Renal cortex interstitium (tissue), 11 donors: ENCODE measurements at regions not wholly inside any gene's neighbourhood (a gene's known extent, or its start where the extent isn't known, plus 50 kb on each side); places are given as distances from the start of the nearest gene placed in this dataset.

Experiments
- DNase-seq, 11 donors: peaks; one replicate each; pipeline ENCODE4 v3.0.0-alpha.2; 2013; ENCODE audit warnings: low read depth in 9 of 11, low spot score in 4 of 11; ENCODE audit errors: extremely low read depth in 1 of 11

DNA sequence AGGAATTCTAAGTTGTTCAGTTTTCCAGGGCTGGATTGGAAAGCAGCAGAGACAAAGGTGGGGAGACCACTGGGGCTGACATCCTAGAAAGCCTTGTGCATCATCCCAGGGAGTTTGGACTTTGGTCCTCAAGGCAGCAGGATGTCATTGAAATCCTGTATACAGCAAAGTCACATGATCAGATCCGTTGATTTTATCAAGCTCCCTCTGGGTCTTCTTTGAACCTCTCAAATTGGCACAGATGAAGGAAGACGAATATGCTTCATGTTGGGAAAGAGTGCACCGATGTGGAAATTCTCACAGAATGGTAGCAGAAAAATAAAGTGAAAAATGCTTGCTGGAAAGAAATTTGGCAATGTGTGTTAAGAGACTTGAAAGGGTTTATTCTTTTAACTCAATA is 149.8 kb upstream of the TMTC4 start:
- no peak for DNase-seq

DNA sequence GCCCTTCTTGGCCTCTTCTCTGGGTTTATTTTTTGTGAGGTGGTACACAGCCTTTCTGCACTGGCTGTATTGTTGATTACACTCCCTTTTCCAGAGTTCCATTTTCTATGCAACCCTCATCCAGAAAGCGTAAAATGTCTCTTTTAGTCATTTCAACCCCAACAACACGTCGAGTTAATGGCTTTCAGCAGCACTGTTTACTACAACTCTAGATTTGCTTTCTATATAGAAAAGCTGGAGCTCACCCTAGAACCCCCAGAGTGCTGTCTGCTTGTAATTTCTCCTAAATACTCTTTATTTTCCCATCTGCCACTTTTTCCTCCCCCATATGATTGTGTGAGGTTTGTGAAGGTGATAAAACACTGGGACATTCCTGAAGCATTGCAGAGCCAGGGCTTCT is 148.9 kb upstream of the TMTC4 start:
- DNase-seq: no peak

DNA sequence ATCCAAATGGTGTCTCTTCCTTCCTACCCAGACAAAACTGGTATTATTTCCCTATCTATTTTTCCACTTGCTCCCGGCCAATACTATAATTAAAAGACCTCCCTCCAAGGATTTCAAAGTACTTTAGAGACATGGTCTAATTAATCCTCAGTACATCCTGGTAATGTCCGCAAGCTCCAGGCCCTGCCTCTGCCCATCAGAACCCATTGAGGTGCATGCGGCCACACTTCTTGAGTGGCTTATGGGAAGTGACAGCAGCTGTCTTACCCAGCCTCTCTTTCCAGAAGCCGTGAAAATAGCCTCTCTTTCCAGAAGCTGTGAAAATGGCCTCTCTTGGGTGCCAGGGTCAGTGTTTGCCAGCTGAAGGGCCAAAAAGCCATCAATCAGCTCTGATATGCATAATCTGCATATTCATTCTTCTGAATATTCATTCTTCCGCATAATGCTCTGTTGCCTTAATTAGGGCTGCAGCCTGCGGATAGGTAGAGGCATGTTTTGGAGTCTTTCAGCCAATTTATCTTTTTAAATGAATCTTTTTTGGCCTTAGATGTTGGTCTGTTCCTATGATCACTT is 148.4 kb upstream of the TMTC4 start:
- DNase-seq: no peak

DNA sequence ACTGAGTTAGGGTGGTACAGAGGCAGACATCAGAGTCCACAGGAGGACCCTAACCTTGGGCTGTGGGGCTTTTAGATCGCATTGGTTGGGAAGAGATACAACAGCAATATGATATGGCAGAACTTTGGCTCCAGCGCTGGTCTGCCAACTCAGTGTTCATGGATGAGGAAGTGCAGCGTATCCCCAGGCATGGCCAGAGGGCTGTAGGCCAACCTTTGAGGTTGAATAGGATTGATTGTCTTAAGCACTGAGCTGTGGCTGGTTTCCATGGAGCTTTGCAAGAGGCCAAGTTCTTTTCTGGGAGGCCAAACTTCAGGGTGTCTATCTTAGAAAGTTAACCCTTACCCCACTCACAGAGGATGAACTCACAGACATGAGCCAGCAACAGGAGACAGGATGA is 144.1 kb upstream of the TMTC4 start:
- peak in 3 of 11 donors; percentile 6 to 10 (median 6) for DNase-seq

DNA sequence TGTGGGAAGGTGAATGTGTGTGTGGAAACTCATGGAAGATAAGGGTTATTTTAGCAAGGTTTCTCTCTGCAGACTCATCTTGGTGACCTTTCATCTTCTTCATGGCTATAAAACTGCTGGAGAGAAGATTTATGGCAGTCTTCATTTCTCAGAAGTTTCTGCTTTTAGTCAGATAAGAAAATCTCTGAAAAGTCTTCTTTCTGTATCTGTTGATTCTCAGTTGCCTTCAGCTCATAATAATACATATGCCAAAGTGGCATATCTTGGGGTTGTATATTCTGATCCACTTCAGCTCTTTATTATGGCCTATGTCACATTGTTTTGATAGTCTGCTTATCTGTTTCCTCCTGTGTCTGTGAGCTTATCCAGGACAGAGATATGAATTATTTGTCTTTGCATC is 143.3 kb upstream of the TMTC4 start:
- no peak for DNase-seq

DNA sequence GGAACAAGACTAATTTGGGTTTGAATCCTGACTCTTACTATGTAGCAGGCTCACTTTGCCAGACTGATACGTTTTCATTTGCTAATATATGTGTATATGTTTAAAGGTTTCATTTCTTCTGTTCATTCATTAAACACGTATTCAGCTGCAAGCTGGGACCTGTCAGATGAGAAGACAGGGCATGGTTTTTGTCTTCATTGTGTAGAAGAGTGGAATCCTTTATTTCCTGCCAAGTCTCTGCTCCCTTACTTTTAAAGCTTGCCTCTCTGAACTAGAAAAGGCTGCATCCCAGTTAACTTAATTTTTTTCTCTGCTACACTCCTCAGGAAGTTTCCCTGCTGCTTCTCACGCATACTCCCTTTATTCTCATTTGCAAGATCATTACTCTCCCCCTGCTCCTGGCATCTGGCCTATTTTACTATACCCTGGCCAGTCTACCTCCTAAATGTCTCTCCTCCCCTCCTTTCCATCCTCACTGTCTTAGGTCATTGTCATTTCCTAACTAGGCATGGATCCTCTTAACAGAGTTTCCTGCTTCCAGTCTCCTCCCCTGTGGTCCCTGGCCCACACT is 141.0 kb upstream of the TMTC4 start:
- peak in 5 of 11 donors; percentile 4 to 30 (median 9) for DNase-seq

DNA sequence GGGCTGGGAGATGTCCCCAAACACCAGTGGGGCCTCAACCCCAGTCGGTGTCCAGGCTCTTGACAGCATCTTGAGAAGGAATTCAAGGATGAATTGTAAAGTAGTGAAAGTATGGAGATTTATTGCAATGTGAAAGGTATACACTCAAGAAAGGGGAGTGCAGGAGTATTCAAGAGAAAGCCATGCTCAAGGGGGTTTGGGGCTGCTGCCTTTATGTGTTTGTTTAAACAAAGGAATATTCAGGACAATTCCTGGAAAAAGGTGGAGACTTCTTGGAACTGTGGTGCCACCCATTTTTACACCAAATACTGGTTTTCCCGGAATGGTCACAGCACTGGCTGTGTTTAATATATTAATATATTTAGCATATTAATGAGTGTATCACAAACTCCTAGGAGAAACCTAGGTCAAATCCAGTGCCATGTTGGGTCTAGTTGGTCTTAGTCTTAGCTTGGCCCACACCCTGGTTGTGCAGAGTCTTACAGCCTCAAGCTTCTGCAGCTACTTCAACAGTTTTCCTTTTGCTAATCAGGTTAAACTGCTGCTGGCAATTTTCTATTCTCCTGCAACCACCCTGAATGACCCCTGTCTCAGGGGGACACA is 138.5 kb upstream of the TMTC4 start:
- DNase-seq: no peak

DNA sequence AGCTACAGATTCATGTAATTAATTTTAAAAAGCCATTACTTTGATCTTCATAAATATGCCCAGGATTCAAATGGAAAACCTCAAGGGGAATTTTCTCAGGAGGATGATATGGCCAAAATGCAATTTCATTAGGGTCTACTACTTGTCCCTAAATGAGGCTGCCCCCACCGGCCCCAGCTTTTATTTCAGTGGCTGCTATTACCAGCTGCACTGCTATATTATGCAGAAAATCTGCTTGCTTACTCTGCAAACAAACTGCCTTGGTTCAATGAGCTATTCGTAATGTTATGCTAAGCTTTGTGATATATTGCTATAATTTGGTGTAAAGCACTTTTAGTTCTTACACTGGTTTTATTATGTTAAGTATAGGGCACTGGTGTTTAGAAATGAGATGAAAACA is 137.3 kb upstream of the TMTC4 start:
- DNase-seq: no peak

DNA sequence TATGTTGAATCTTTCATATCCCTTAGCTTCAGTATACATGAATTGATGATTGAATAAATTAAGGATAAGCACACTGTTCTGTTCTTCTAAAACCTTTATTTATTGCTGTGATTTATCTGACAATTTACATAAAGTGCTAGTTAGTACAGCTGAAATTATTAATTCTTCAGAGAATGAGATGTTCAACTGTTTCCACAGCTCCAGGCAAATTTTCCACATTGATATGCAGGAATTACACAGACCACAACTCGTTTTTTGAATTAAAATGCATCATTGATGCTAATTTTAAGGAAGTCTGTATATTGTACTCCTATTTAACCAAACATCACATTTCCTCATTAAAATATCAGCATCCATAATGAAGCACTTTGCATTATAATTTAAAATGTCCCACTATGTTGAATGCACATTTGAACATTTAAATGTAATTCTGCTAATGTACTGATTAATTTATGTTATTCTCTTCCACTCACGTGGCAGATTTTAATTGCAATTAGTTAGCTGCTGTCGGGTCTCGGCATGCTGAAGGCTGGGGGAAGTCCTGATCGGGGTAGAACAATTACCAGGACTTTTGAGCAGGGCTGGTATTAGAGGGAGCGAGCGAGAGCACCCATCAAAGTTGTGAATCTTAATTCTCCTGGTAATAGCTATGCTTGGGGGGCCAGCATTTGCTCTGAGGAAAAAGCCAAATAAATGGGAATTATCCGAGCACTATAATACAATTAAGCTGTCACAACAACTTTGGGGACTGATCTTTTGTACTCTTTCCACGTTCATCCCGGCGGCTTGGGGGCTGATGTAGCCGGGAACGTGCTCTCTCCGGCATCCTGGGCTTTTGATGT is 136.7 kb upstream of the TMTC4 start:
- no peak for DNase-seq

DNA sequence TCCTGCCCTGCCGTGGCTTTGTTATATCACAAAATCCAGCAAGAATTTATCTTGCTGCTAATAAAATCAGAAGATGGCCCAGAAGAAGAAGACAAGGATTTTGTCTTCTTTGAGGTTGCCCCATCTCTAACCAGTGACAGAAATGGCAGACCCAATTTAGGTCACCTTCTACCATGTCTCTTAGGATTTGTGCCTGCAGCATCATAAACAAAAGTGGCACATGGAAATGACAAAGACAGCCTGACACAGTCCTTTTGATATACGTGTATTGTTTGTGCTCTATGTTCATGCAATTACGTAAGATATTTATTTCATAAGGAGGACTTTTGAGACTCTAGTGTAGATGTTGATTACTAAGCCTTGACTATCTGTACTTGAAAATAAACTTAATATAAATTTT is 135.9 kb upstream of the TMTC4 start:
- DNase-seq: no peak

DNA sequence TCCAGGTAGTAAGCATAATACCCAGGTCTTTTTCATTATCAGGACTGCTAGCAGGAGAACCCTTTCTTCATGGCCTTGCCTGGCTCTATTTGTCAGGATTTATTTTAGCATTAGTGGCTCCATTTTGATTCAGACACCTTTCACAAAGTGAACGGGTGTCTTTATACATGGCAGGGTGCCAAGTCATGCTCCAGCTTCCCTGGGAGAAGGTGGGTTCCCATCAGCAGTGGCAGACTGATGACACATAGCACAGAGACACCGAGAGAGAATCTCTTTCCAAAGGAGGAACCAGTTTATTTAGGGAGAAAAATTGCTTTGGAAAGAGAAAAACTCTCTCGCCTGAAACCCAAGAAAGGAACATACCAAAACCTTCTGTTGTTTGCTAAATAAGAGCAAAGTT is 135.3 kb upstream of the TMTC4 start:
- no peak for DNase-seq

DNA sequence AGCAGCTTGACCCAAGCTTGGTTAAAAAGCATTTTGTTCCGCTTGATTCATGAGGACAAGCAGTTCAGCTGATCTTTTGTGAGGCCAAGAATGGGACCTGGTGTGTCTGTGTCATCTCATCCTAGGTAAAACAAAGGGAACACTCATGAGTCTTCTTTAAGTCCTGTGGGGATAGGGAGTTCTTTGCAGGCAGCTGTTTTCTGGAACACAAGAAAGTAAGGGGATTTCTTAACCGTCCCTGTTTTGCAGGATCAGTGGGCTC is 134.5 kb upstream of the TMTC4 start:
- no peak for DNase-seq

DNA sequence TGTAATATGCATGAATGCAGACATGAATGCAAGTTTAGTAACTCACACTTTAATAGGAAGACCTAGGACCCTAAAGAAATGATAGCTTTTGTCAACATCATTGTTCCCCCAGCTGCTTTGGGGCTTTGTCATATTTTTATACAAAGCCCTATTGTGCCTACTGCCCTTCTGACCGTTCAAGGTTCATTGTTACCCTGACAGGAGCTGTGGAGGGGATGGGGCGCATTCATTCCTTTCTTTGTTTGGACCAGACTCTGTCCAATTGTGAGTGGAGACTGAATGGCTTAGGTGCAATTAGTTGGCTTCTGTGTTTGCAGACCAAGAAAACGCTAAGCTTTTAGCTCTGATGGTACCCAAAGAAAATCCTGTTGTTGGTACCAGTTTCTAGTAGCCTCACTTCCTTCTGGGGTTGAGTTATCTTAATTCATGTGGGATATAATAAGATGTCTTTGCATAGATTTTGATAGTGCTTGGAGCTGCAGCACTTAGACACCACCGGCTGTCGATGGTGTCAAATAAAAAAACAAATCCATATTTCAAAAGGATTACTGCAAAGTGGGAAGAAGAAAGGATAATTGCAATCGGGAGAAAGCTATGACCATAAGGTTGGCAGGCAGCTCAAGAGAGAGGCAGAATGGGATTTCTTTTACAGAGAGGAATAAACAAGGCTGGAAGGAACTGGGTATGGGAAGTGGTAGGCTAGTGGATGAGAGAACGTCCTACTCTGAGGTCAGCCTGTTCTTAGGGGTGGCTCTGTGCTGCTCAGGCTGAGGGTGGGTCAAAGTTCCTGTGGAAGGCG is 133.9 kb upstream of the TMTC4 start:
- no peak for DNase-seq

DNA sequence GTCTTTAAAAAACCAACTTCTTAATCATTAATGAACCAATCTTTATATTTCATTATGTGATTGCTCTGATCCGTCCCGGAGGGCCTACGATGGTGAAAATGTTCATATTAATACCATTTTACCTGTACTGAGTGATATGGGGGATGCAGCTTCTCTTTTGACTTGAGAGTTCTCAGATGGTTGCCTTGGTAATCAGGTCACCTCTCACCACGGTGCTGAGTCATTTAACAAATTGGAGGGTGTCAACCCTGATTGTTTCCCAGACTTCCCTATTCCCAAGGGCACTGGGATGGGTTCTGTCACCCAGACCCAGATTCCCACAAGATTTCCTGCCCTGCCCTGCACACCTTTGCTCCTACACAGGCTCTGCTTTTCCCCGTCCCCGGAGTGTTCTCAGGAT is 128.5 kb upstream of the TMTC4 start:
- DNase-seq: no peak

DNA sequence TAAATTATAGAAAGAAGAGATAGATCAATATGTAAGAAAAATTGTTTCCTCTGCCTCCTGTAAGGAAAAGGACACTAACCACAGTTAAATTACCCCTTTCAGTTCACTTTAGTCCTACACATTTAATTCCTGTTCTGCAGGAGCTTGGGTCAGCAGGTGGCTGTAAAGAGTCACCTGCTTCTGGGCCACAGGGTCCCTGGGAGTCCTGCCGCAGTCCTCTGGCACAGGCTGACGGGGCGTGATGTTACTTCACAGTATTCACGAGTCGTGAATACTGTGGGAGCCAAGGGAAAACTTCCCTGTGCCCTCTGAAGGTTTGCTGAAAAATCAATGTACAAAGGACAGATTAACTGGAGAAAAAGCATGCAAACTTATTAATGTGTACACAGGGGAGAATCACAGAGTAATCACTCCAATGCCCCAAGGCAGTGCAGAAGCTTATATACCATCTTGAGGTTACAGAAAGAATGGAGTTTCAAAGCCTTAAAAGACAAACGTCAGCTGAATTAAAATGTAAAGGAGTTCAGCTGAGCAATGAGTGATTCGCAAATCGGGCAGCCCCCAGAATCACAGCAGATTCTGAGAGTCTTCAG is 125.8 kb upstream of the TMTC4 start:
- DNase-seq: no peak

DNA sequence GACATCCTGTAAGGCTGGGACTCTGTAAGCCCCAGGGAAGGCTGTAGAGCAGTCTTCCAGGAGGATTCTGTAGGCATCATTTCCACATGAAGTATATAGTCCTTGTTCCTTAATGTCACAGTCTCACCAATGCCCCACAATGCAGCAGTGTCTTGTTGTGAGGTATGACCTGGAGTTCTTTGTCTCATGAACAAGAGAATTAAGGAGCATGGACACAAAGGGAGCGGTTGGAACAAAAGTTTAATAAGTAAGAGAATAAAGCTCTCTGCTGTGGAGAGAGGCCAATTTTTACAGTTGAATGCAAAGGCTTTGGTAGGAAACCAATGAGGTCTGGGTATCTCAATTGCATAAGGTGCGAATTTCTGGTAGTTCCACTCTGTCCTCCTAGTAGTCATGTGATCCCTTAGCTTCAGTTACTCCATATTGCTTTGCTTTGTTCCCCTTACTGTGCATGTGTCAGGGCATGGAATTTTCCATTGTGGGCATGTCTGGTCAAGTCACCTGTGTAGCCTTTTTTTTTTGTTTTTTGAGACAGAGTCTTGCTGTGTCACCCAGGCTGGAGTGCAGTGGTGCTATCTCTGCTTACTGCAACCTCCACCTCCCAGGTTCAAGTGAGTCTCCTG is 124.3 kb upstream of the TMTC4 start:
- no peak for DNase-seq

DNA sequence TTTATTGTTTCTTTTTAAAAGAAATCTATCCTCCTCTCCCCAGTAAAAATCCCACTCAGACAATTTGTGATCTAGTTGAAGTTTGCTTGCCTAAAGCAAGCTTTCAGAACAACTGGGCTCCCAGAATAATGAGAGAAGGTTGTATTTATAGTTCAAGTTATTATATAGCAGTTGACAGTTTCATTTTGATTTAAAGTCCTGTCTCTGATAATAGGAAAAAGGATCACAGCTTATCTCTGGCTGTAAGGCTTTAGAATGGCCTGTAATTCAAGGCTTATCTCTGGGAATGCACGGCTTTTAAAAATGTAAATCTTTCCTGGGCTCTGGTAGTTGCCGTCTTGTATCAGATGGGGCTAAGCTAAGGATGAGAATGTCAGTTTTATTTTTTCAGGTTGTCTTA is 123.3 kb upstream of the TMTC4 start:
- DNase-seq: no peak

DNA sequence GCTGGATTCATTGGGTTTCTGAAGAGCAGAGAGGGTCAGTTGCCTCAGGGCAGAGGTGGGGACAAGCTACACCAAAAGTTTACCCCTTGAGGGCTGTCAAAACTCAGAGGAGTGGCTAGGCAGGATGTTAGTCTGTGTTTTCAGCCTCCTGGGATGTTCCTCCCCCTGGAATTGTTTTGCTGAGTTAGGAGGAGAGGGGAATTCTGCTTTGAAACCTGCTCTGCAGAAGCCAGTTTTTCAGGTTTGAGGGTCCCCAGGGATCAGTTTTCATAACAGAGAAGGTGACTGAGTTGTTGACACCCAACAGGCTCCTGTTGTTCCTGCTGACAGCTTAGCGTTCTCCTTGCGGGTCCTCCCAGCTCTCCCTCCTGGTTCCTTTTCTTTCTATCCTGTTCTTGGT is 121.9 kb upstream of the TMTC4 start:
- no peak for DNase-seq

DNA sequence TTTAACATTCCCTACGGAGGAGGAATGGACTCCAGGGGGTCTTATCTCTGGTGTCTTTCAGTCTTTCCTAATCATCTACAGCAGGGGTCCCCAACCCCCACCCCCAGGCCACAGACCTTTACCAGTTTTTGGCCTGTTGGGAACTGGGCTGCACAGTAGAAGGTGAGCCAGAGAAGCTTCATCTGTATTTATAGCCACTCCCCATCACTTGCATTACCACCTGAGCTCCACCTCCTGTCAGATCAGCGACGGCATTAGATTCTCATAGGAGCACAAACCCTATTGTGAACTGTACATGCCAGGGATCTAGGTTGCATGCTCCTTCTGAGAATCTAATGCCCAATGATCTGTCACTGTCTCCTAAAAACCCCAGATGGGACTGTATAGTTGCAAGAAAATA is 120.0 kb upstream of the TMTC4 start:
- DNase-seq: no peak
